Activated T-cell treated with anti-CD3 and anti-CD28 coated beads, Interleukin-2, amount 50 U/mL, for 24 hours (primary cell): ENCODE measurements at regions not wholly inside any gene's neighbourhood (a gene's known extent, or its start where the extent isn't known, plus 50 kb on each side); places are given as distances from the start of the nearest gene placed in this dataset.

ENCODE experiments used
- DNase-seq: peaks from one replicate; pipeline ENCODE4 v3.0.0-alpha.2; 2020
- H3K27ac Mint-ChIP-seq: 2 replicates; pipeline ENCODE4 v1.8.0; 2020; ENCODE audit warnings: mild to moderate bottlenecking, mixed read lengths
- H3K27me3 Mint-ChIP-seq: 2 replicates; pipeline ENCODE4 v1.8.0; 2020; ENCODE audit warnings: mixed read lengths
- H3K36me3 Mint-ChIP-seq: 2 replicates; pipeline ENCODE4 v1.8.0; 2020; ENCODE audit warnings: low read depth, mixed read lengths
- H3K4me1 Mint-ChIP-seq: 2 replicates; pipeline ENCODE4 v1.8.0; 2020; ENCODE audit warnings: low read depth, mixed read lengths
- H3K4me3 Mint-ChIP-seq: 2 replicates; pipeline ENCODE4 v1.8.0; 2020; ENCODE audit warnings: mild to moderate bottlenecking, moderate library complexity, mixed read lengths
- H3K9me3 Mint-ChIP-seq: 2 replicates; pipeline ENCODE4 v1.8.0; 2020; ENCODE audit warnings: mixed read lengths

- H3K4me3 Mint-ChIP-seq: no peak overlapping the region
- H3K9me3 Mint-ChIP-seq: peaks cover 14% of the 10 kb centered on the region
- no peaks in the 10 kb centered on the region for H3K4me1 Mint-ChIP-seq
- no peaks in the 10 kb centered on the region for H3K36me3 Mint-ChIP-seq
- DNase-seq: no peak
- peaks cover 38% of the 10 kb centered on the region for H3K27me3 Mint-ChIP-seq
- H3K27ac Mint-ChIP-seq: no peak overlapping the region
Observed at GRCh38 chr5:38634568-38635369, 78.3 kb upstream of the LIFR start.

DNA sequence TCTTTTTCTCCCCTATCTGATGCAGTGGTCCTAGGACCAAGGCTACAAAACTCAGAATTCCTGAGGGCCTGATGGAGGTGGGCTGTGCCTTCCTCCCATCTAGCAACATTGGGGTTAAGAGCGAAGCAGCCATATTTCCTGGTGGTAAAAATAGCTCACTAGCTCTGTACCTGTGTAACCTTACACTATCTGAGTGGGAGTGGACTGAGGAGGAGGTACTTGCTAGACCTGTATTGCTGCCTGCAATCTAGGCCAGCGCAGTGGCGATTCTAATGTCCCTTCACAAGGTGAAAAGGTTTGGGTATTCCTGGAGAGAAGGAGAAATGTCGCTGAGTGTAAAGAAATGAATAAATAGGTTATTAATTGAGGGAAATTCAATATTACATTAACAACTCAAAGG, 80.2 kb upstream of the LIFR start:
- H3K27me3 Mint-ChIP-seq: peaks cover 35% of the 10 kb centered on the region
- H3K9me3 Mint-ChIP-seq: peaks cover 12% of the 10 kb centered on the region
- no peaks in the 10 kb centered on the region for H3K36me3 Mint-ChIP-seq
- no peak overlapping the region for H3K27ac Mint-ChIP-seq
- DNase-seq: no peak
- no peaks in the 10 kb centered on the region for H3K4me1 Mint-ChIP-seq
- no peak overlapping the region for H3K4me3 Mint-ChIP-seq

GRCh38 chr5:38638656-38639055, 82.2 kb upstream of the LIFR start:
- H3K27me3 Mint-ChIP-seq: peaks cover 26% of the 10 kb centered on the region
- DNase-seq: no peak
- H3K27ac Mint-ChIP-seq: no peak overlapping the region
- H3K9me3 Mint-ChIP-seq: no peaks in the 10 kb centered on the region
- H3K4me1 Mint-ChIP-seq: no peaks in the 10 kb centered on the region
- no peaks in the 10 kb centered on the region for H3K36me3 Mint-ChIP-seq
- H3K4me3 Mint-ChIP-seq: no peak overlapping the region

DNA sequence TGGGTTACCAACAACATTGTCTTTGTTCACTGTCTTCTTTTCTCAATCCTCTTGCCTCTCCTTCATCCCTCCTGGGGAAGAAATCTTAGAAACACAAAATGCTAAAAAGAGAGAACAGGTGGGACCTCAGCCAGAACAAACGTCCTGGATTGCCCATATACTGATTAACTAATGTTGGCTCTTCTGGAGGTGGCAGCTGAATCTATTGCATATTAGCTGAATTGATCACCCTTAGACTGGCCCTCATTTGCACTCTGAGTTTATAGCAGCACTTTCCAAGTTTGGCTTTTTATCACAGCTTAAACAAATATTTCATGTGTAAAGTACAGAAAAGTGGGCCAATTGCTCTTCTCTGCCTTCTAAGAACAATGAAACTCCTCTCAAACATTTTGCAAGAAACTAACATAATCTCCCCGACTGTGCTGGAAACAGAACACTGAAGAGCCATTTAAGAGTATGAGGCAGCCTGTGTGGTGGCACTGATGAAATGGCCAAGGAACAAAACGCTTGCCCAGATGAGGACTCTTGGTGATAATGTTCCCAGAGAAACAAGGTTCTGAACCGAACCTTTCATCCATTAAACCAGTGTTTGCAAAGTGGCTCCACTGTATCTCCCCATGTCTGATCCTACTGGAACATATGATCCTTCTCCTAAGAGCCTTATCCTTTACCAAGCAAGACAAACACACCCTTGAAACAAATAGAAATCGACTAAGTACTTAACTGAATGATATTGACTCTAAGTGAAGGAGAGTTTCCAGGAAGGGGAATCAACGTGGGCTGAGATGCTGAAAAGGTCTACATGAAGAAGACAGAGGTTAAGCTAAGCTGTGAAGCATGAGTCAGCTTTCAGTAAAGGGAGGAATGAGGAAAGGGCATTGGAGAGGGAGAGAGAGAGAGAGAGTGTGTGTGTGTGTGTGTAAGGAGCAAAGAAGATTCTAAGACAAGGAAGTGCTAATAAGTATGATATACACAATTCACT, 83.2 kb upstream of the LIFR start:
- Mint-ChIP-seq H3K4me3 (no peak overlapping the region), H3K4me1 (no peaks in the 10 kb centered on the region), H3K27me3 (peaks cover 22% of the 10 kb centered on the region), H3K36me3 (no peaks in the 10 kb centered on the region), H3K27ac (no peak overlapping the region), H3K9me3 (no peaks in the 10 kb centered on the region)
- no peak for DNase-seq

DNA sequence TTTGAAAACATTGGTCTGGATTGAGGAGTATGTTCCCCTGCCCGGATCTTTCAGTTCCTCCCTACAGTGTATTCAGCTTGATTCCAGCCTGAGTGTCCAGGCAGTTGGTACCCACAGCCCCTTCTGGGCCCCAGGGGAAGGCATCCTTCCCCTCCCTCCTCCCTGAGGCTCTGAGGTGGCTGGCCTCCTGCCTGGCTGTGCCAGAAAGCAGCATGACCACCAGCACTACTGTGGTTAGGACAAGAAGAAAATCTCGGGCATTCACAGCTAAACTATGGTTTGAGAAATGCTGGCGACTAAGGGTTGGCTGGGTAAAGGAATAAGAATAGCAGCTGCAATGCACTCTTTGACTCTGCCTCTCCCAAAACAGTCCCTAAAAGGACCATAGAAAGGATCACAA, 84.6 kb upstream of the LIFR start:
- H3K4me3 Mint-ChIP-seq: no peak overlapping the region
- no peaks in the 10 kb centered on the region for H3K9me3 Mint-ChIP-seq
- peaks cover 18% of the 10 kb centered on the region for H3K27me3 Mint-ChIP-seq
- H3K4me1 Mint-ChIP-seq: no peaks in the 10 kb centered on the region
- DNase-seq: no peak
- no peak overlapping the region for H3K27ac Mint-ChIP-seq
- H3K36me3 Mint-ChIP-seq: no peaks in the 10 kb centered on the region

DNA sequence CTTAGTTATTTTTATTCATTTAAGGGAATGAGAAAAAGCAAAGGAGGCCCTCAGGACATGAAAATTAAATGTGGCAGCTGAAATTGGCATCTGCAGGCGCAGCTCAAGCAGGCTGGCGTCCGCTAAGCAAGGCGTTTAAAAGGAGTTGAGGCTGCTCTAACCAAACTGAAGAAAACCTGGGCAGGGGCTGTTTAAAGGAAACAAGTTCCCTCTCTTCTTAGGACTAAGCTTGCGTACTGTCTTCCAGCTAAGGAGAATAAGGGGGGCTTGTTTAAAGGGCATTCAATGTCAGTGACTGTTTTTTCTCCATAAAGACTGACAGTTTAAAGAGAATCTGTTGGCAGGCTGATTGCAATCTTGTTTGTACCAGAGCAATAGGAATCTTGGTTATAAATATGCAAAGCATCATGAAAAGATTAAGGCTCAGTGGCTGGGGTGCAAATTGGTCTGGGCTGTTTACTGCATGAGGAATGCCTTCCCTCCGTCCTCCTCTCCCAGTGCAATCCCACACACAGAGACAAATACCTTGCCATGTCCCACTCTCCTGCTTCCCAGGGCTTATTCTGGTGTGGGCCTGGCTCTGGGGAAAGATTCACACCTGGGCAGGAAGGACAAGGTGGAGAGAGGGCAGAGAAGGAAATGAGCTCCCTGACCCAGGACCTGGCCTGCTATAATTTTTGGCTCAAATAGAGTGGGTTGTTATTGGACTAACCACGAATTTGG, 85.9 kb upstream of the LIFR start:
- peaks cover 18% of the 10 kb centered on the region for H3K27me3 Mint-ChIP-seq
- no peak for DNase-seq

GRCh38 chr5:38643616-38644015, 87.2 kb upstream of the LIFR start:
- H3K27me3 Mint-ChIP-seq: peaks cover 16% of the 10 kb centered on the region
- no peaks in the 10 kb centered on the region for H3K4me1 Mint-ChIP-seq
- no peak overlapping the region for H3K27ac Mint-ChIP-seq
- H3K9me3 Mint-ChIP-seq: no peaks in the 10 kb centered on the region
- DNase-seq: no peak
- no peak overlapping the region for H3K4me3 Mint-ChIP-seq
- no peaks in the 10 kb centered on the region for H3K36me3 Mint-ChIP-seq

More for the DNA sequence above, 85.9 kb upstream of the LIFR start:
- H3K9me3 Mint-ChIP-seq: no peaks in the 10 kb centered on the region
- no peaks in the 10 kb centered on the region for H3K4me1 Mint-ChIP-seq
- no peaks in the 10 kb centered on the region for H3K36me3 Mint-ChIP-seq
- H3K4me3 Mint-ChIP-seq: no peak overlapping the region
- no peak overlapping the region for H3K27ac Mint-ChIP-seq

DNA sequence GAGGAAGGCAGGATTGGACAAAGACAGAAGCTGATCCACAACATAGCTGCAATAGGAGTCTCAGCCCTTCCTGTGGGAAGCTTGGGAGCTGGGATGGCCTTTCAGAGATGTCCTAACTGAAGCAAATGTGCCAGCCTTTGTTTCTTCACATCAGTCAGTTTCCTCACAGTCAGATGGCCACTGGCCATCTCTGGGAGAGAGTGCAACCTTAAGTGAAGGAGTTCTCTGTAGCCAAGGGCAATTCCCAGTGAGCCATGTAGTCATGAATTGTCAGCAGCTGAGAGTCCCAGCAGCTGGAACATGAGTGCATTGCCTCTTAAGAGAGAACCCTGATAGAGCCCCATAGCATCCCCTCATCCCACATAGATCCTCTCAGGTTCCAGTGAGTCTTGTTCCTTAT, 89.1 kb upstream of the LIFR start:
- H3K27ac Mint-ChIP-seq: no peak overlapping the region
- no peaks in the 10 kb centered on the region for H3K9me3 Mint-ChIP-seq
- H3K4me3 Mint-ChIP-seq: no peak overlapping the region
- peaks cover 30% of the 10 kb centered on the region for H3K27me3 Mint-ChIP-seq
- H3K36me3 Mint-ChIP-seq: no peaks in the 10 kb centered on the region
- no peak for DNase-seq
- H3K4me1 Mint-ChIP-seq: peaks cover 4% of the 10 kb centered on the region

DNA sequence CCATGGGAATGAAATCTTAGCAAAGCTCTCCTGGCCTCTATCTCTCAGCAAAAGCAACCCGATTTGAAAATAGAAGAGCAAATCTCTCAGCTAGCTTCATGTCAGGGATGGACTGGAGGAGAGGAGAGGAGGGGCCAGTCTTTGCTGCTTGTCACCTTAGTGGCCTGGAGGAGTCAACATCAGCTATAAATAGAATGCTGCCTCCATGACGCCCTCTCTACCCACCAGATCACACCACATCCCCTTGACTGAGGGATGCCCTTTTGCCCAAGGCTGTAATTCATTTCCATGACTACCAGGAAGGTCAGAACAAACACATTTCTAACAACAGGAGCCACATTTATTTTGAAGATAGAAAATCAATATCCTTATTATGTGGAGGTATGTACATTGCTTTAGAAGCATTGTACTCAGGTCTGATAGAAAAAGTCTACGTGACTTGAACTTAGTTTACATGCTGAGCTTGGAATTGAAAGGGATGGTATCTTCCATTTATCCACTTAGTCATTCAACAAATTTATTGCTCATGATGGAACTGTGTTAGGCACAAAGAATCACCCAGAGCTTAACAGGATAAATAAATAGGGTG, 92.4 kb upstream of the LIFR start:
- H3K27ac Mint-ChIP-seq: no peak overlapping the region
- H3K4me3 Mint-ChIP-seq: no peak overlapping the region
- H3K9me3 Mint-ChIP-seq: no peaks in the 10 kb centered on the region
- H3K36me3 Mint-ChIP-seq: no peaks in the 10 kb centered on the region
- H3K4me1 Mint-ChIP-seq: peaks cover 9% of the 10 kb centered on the region
- H3K27me3 Mint-ChIP-seq: peaks cover 35% of the 10 kb centered on the region
- DNase-seq: no peak

GRCh38 chr5:38650540-38650939, 94.1 kb upstream of the LIFR start:
- DNase-seq: no peak
- peaks cover 32% of the 10 kb centered on the region for H3K27me3 Mint-ChIP-seq

GRCh38 chr5:38650946-38651345, 94.5 kb upstream of the LIFR start:
- no peak for DNase-seq
- Mint-ChIP-seq H3K27me3 (peaks cover 34% of the 10 kb centered on the region), H3K27ac (no peak overlapping the region), H3K9me3 (no peaks in the 10 kb centered on the region), H3K4me3 (peak overlapping the region; percentile 42), H3K4me1 (peaks cover 9% of the 10 kb centered on the region), H3K36me3 (no peaks in the 10 kb centered on the region)

More at GRCh38 chr5:38650540-38650939, 94.1 kb upstream of the LIFR start:
- peak overlapping the region; percentile 42 for H3K4me3 Mint-ChIP-seq
- H3K27ac Mint-ChIP-seq: no peak overlapping the region
- H3K36me3 Mint-ChIP-seq: no peaks in the 10 kb centered on the region
- no peaks in the 10 kb centered on the region for H3K9me3 Mint-ChIP-seq
- H3K4me1 Mint-ChIP-seq: peaks cover 9% of the 10 kb centered on the region

- H3K4me3 Mint-ChIP-seq: no peak overlapping the region
- no peak overlapping the region for H3K27ac Mint-ChIP-seq
- H3K27me3 Mint-ChIP-seq: peaks cover 34% of the 10 kb centered on the region
- no peak for DNase-seq
- H3K9me3 Mint-ChIP-seq: no peaks in the 10 kb centered on the region
- H3K36me3 Mint-ChIP-seq: no peaks in the 10 kb centered on the region
- H3K4me1 Mint-ChIP-seq: peaks cover 9% of the 10 kb centered on the region
Observed at GRCh38 chr5:38651806-38652205, 95.4 kb upstream of the LIFR start.

- peaks cover 9% of the 10 kb centered on the region for H3K4me1 Mint-ChIP-seq
- DNase-seq: no peak
- H3K9me3 Mint-ChIP-seq: no peaks in the 10 kb centered on the region
- H3K27ac Mint-ChIP-seq: no peak overlapping the region
- peaks cover 34% of the 10 kb centered on the region for H3K27me3 Mint-ChIP-seq
- no peaks in the 10 kb centered on the region for H3K36me3 Mint-ChIP-seq
- H3K4me3 Mint-ChIP-seq: no peak overlapping the region
Observed at GRCh38 chr5:38653389-38653788, 96.9 kb upstream of the LIFR start.

DNA sequence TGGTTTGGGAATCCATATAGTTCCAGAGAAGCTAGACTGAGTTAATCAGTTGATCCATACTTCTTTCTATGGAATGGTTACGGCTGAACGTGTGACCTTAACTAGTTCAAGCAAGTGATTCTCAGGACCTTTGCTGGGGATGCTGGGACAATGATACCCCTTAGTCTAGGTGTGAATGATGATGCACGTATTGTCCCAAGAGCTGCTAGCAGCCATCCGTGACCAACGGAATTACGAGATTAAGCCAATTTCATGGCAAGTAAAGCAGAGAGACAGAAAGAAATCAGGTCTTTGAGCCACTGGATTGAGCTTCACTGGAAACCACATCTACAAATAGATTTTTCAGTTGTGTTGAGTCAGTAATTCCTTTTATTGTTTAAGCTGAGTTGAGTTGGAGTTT, 99.2 kb upstream of the LIFR start:
- no peak overlapping the region for H3K4me3 Mint-ChIP-seq
- H3K36me3 Mint-ChIP-seq: no peaks in the 10 kb centered on the region
- H3K27ac Mint-ChIP-seq: no peak overlapping the region
- H3K9me3 Mint-ChIP-seq: no peaks in the 10 kb centered on the region
- peaks cover 26% of the 10 kb centered on the region for H3K27me3 Mint-ChIP-seq
- peaks cover 4% of the 10 kb centered on the region for H3K4me1 Mint-ChIP-seq
- DNase-seq: no peak
